Mesendoderm (in vitro differentiated cells): ENCODE measurements at regions not wholly inside any gene's neighbourhood (a gene's known extent, or its start where the extent isn't known, plus 50 kb on each side); places are given as distances from the start of the nearest gene placed in this dataset.

Source experiments
- DNase-seq: peaks from one replicate; pipeline ENCODE4 v3.0.0; 2013
- H2AK5ac ChIP-seq: 2 replicates; pipeline ENCODE4 v1.6.1; 2013; ENCODE audit warnings: low read length, inconsistent platforms
- H2BK120ac ChIP-seq: 2 replicates; pipeline ENCODE4 v1.6.1; 2013; ENCODE audit warnings: low read depth, mild to moderate bottlenecking, low read length, moderate library complexity, mixed read lengths
- H2BK15ac ChIP-seq: replicated peaks from 2 replicates; pipeline ENCODE4 v1.6.1; 2013; ENCODE audit warnings: low read depth, mild to moderate bottlenecking, moderate library complexity
- H2BK5ac ChIP-seq: 2 replicates; pipeline ENCODE4 v1.6.1; 2013; ENCODE audit warnings: low read length, inconsistent platforms
- H3K18ac ChIP-seq: 2 replicates; pipeline ENCODE4 v1.6.1; 2013; ENCODE audit warnings: mild to moderate bottlenecking, low read length, mixed read lengths
- H3K23ac ChIP-seq: one replicate; pipeline ENCODE4 v1.6.1; 2013; ENCODE audit warnings: low read length
- H3K27ac ChIP-seq: 2 replicates; pipeline ENCODE4 v1.5.1; 2013; ENCODE audit warnings: low read depth, mild to moderate bottlenecking, inconsistent platforms, low read length, moderate library complexity
- H3K27me3 ChIP-seq: 2 replicates; pipeline ENCODE4 v1.6.1; 2013; ENCODE audit warnings: low read length, control low read depth, mild to moderate bottlenecking, inconsistent platforms; ENCODE audit not compliant: insufficient read depth, poor library complexity
- H3K36me3 ChIP-seq: 2 replicates; pipeline ENCODE4 v1.6.1; 2013; ENCODE audit warnings: low read length, inconsistent platforms; ENCODE audit not compliant: control insufficient read depth, insufficient read depth
- H3K4ac ChIP-seq: one replicate; pipeline ENCODE4 v1.6.1; 2013; ENCODE audit warnings: low read depth, mild to moderate bottlenecking, low read length, moderate library complexity
- H3K4me1 ChIP-seq: 2 replicates; pipeline ENCODE4 v1.6.1; 2013; ENCODE audit warnings: low read depth, low read length, inconsistent platforms; ENCODE audit not compliant: control insufficient read depth
- H3K4me2 ChIP-seq: 2 replicates; pipeline ENCODE4 v1.6.1; 2013; ENCODE audit warnings: low read length
- H3K4me3 ChIP-seq: 2 replicates; pipeline ENCODE4 v1.5.1; 2013; ENCODE audit warnings: mild to moderate bottlenecking, low read length
- H3K56ac ChIP-seq: one replicate; pipeline ENCODE4 v1.6.1; 2013; ENCODE audit warnings: low read length
- H3K79me1 ChIP-seq: 2 replicates; pipeline ENCODE4 v1.6.1; 2013; ENCODE audit warnings: low read length, inconsistent platforms
- H3K79me2 ChIP-seq: 2 replicates; pipeline ENCODE4 v1.6.1; 2013; ENCODE audit warnings: mild to moderate bottlenecking, low read length; ENCODE audit not compliant: control insufficient read depth, insufficient read depth
- H3K9ac ChIP-seq: 2 replicates; pipeline ENCODE4 v1.6.1; 2013; ENCODE audit warnings: low read length, inconsistent platforms
- H4K5ac ChIP-seq: one replicate; pipeline ENCODE4 v1.6.1; 2013; ENCODE audit warnings: low read length
- H4K8ac ChIP-seq: one replicate; pipeline ENCODE4 v1.6.1; 2013; ENCODE audit warnings: low read depth, mild to moderate bottlenecking, control low read depth, low read length, moderate library complexity
- WGBS: extraction: QIAGEN DNeasy Blood & Tissue Kit; methylation state at CpG from one replicate; pipeline ENCODE4 v1.1.7; 2013; ENCODE audit warnings: low lambda C conversion rate, missing lambda C conversion rate; ENCODE audit not compliant: insufficient coverage; ENCODE audit errors: extremely low coverage; 5-methylcytosine and 5-hydroxymethylcytosine counted together

DNA sequence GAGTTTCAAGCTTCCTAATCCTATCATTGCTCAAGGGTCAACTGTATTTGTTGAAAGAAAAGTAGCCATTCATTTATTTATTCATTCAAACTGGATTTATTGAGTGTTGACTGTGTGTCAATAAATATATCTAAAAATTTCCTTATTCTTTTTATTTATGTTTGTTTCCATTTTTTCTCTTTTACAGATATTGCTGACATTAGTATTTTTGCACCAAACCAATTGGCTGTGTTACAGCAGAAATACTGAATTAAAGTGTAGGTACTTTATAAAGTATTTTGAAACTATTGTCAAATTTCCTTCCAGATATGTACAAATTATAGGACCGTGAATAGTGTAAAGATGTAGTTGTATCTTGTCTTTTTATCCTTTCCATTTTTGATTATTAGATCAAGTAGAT is 692.0 kb upstream of the SLC10A2 start:
- no peaks in the 10 kb centered on the region for H3K79me2 ChIP-seq
- H2BK15ac ChIP-seq, result no peak overlapping the region
- no peak overlapping the region for H3K18ac ChIP-seq
- no peak overlapping the region for H3K4me2 ChIP-seq
- H3K23ac ChIP-seq, result no peak overlapping the region
- H2BK5ac ChIP-seq, result no peak overlapping the region
- H3K4me1 ChIP-seq, result no peaks in the 10 kb centered on the region
- no peak for DNase-seq
- H3K36me3 ChIP-seq, result no peaks in the 10 kb centered on the region
- no peak overlapping the region for H2AK5ac ChIP-seq
- no CpG with 5 or more reads among the region's 1 CpG for WGBS
- no peaks in the 10 kb centered on the region for H3K27me3 ChIP-seq
- H4K5ac ChIP-seq, result no peak overlapping the region
- H3K9ac ChIP-seq, result no peak overlapping the region
- no peak overlapping the region for H3K56ac ChIP-seq
- H3K27ac ChIP-seq, result no peak overlapping the region
- H2BK120ac ChIP-seq, result no peak overlapping the region
- no peak overlapping the region for H3K4me3 ChIP-seq
- no peak overlapping the region for H3K4ac ChIP-seq
- H4K8ac ChIP-seq, result no peak overlapping the region
- H3K79me1 ChIP-seq, result no peaks in the 10 kb centered on the region

DNA sequence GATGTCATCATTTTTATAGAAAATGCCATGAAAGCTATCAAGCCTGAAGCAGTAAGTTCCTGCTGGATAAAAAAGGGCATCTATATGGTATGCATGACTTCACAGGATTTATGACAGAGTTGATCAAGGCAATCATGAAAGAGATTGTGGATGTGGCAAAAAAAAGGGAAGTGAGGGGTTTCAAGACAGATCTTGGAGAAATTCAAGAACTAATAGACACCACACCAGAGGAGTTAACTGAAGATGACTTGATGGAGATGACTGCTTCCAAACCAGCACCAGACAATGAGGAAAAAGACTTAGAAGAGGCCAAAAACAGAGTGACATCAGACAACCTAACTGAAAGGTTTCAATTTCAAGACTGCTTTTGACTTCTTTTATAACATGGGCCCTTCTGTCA is 691.1 kb upstream of the SLC10A2 start:
- no peak for DNase-seq
- Histone ChIP-seq H3K4me3 (no peak overlapping the region), H2BK120ac (no peak overlapping the region), H4K8ac (no peak overlapping the region), H3K4me1 (no peaks in the 10 kb centered on the region), H2BK15ac (no peak overlapping the region), H3K36me3 (no peaks in the 10 kb centered on the region), H2AK5ac (no peak overlapping the region), H3K4ac (no peak overlapping the region), H3K79me2 (no peaks in the 10 kb centered on the region), H3K18ac (no peak overlapping the region), H3K56ac (no peak overlapping the region), H3K4me2 (no peak overlapping the region), H3K79me1 (no peaks in the 10 kb centered on the region), H2BK5ac (no peak overlapping the region), H4K5ac (no peak overlapping the region), H3K9ac (no peak overlapping the region), H3K27me3 (no peaks in the 10 kb centered on the region), H3K23ac (no peak overlapping the region), H3K27ac (no peak overlapping the region)

DNA sequence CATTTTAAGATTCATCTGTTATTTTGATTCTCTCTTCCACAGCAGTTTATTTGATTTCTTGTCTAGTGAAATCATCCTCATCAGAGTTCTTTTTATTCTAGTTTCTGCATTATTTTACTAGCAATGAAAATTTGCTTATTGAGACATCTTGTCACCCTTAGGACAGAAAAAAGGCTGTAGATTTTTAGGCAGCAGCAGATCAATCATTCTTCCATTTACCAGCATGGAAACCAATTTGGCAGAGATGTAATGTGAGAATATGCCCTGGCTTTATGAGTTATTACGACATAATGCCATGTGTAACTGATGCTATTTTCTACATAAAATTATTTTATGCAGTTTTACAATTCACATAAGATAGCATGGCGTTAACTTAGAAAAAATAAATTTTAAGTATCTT is 688.6 kb upstream of the SLC10A2 start:
- H4K8ac ChIP-seq, result no peak overlapping the region
- no peak overlapping the region for H3K4ac ChIP-seq
- H3K56ac ChIP-seq, result no peak overlapping the region
- H4K5ac ChIP-seq, result no peak overlapping the region
- no CpG with 5 or more reads among the region's 2 CpGs for WGBS
- H3K9ac ChIP-seq, result no peak overlapping the region
- H3K27ac ChIP-seq, result no peak overlapping the region
- H2BK5ac ChIP-seq, result no peak overlapping the region
- H3K4me2 ChIP-seq, result no peak overlapping the region
- H3K79me2 ChIP-seq, result no peaks in the 10 kb centered on the region
- H2BK120ac ChIP-seq, result no peak overlapping the region
- no peak overlapping the region for H3K18ac ChIP-seq
- no peaks in the 10 kb centered on the region for H3K4me1 ChIP-seq
- H2AK5ac ChIP-seq, result no peak overlapping the region
- H3K27me3 ChIP-seq, result no peaks in the 10 kb centered on the region
- no peak overlapping the region for H3K23ac ChIP-seq
- H3K79me1 ChIP-seq, result no peaks in the 10 kb centered on the region
- H2BK15ac ChIP-seq, result no peak overlapping the region
- H3K36me3 ChIP-seq, result no peaks in the 10 kb centered on the region
- no peak for DNase-seq
- H3K4me3 ChIP-seq, result no peak overlapping the region

DNA sequence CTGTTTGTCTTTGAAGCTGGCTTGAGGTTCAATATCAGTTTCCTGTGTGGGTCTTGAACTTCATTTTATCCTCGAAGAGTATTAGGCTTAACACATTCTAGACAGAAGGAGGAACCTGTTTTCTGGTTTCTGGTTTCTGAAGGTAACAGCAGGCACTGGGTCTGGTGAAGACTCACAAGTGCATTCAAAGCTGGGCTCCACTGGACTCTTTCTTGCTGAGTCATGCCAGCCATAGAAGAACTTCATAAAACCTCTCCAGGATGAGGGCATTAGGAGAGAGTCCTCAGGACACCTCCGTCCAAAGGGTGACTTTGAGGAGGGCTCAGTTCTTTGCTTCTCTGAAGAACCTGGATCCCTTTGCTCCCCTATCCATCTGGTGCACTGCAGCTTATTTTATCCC is 668.6 kb upstream of the SLC10A2 start:
- H2AK5ac ChIP-seq, result no peak overlapping the region
- no peaks in the 10 kb centered on the region for H3K27me3 ChIP-seq
- H3K4me3 ChIP-seq, result no peak overlapping the region
- H2BK15ac ChIP-seq, result no peak overlapping the region
- DNase-seq, result no peak
- no peaks in the 10 kb centered on the region for H3K79me2 ChIP-seq
- no peaks in the 10 kb centered on the region for H3K4me1 ChIP-seq
- no peak overlapping the region for H3K56ac ChIP-seq
- no peaks in the 10 kb centered on the region for H3K36me3 ChIP-seq
- no peak overlapping the region for H3K9ac ChIP-seq
- no peak overlapping the region for H3K23ac ChIP-seq
- H2BK5ac ChIP-seq, result no peak overlapping the region
- no peak overlapping the region for H3K18ac ChIP-seq
- no peak overlapping the region for H3K27ac ChIP-seq
- H2BK120ac ChIP-seq, result no peak overlapping the region
- no peak overlapping the region for H3K4me2 ChIP-seq
- no peak overlapping the region for H4K8ac ChIP-seq
- H4K5ac ChIP-seq, result no peak overlapping the region
- H3K4ac ChIP-seq, result no peak overlapping the region
- no peaks in the 10 kb centered on the region for H3K79me1 ChIP-seq
- WGBS, result no CpG with 5 or more reads among the region's 2 CpGs

DNA sequence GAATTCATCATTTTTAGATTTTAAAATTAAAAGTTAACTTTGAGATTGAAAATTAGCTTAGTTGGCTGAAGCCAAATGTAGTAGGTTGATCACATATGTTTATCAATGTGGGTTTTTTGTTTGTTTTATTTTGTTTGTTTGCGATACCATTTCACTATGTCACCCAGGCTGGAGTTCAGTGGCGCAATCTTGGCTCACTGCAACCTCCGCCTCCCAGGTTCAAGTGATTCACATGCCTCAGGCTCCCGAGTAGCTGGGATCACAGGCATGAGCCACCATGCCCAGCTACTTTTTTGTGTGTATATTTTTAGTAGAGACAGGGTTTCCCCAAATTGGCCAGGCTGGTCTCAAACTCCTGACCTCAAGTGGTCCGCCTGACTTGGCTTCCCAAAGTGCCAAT is 665.7 kb upstream of the SLC10A2 start:
- no peak overlapping the region for H3K18ac ChIP-seq
- no peak overlapping the region for H2BK120ac ChIP-seq
- H3K4me3 ChIP-seq, result no peak overlapping the region
- no peak overlapping the region for H2BK5ac ChIP-seq
- no peaks in the 10 kb centered on the region for H3K4me1 ChIP-seq
- WGBS, result no CpG with 5 or more reads among the region's 5 CpGs
- DNase-seq, result no peak
- no peaks in the 10 kb centered on the region for H3K79me1 ChIP-seq
- no peak overlapping the region for H2AK5ac ChIP-seq
- H3K23ac ChIP-seq, result no peak overlapping the region
- H3K56ac ChIP-seq, result no peak overlapping the region
- H3K27ac ChIP-seq, result no peak overlapping the region
- H3K27me3 ChIP-seq, result no peaks in the 10 kb centered on the region
- no peak overlapping the region for H4K8ac ChIP-seq
- no peak overlapping the region for H3K9ac ChIP-seq
- no peak overlapping the region for H3K4ac ChIP-seq
- H3K4me2 ChIP-seq, result no peak overlapping the region
- no peak overlapping the region for H4K5ac ChIP-seq
- no peaks in the 10 kb centered on the region for H3K36me3 ChIP-seq
- no peak overlapping the region for H2BK15ac ChIP-seq
- H3K79me2 ChIP-seq, result no peaks in the 10 kb centered on the region

DNA sequence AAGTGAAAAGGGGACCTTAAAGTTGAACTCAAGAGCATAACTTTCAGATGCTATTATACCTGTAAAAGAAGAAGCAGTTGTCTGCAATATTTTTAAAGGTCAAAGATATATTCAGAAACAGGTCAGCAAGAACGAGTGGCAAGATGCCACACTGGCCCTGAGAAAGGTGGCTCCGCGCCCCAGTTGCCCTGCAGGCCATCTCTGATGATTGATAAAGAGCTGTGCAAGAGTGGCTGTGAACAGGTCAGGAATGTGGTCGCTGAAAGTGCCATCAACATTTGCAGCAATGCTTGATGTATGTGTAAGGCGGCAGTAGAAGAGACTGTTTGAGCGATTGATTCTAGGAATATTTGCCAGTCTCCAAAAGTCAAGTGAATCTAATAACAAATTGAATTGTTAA is 664.2 kb upstream of the SLC10A2 start:
- no peak overlapping the region for H2BK5ac ChIP-seq
- no peak overlapping the region for H4K8ac ChIP-seq
- no CpG with 5 or more reads among the region's 6 CpGs for WGBS
- no peaks in the 10 kb centered on the region for H3K36me3 ChIP-seq
- no peaks in the 10 kb centered on the region for H3K79me2 ChIP-seq
- no peak overlapping the region for H2AK5ac ChIP-seq
- DNase-seq, result no peak
- no peak overlapping the region for H3K4me3 ChIP-seq
- no peak overlapping the region for H3K4me2 ChIP-seq
- H3K23ac ChIP-seq, result no peak overlapping the region
- no peak overlapping the region for H3K56ac ChIP-seq
- no peak overlapping the region for H3K18ac ChIP-seq
- no peak overlapping the region for H2BK15ac ChIP-seq
- H3K4ac ChIP-seq, result no peak overlapping the region
- no peak overlapping the region for H2BK120ac ChIP-seq
- no peaks in the 10 kb centered on the region for H3K27me3 ChIP-seq
- no peak overlapping the region for H3K9ac ChIP-seq
- H4K5ac ChIP-seq, result no peak overlapping the region
- no peak overlapping the region for H3K27ac ChIP-seq
- H3K4me1 ChIP-seq, result no peaks in the 10 kb centered on the region
- no peaks in the 10 kb centered on the region for H3K79me1 ChIP-seq
